Type B pancreatic cell (in vitro differentiated cells): ENCODE measurements at regions not wholly inside any gene's neighbourhood (a gene's known extent, or its start where the extent isn't known, plus 50 kb on each side); places are given as distances from the start of the nearest gene placed in this dataset.

Experiments used
- DNase-seq: peaks from one replicate; pipeline ENCODE4 v3.0.0; 2021; ENCODE audit warnings: mixed read lengths; ENCODE audit not compliant: unreplicated experiment; ENCODE audit errors: extremely low spot score
- H3K27ac Mint-ChIP-seq: 2 replicates; pipeline ENCODE4 v1.8.0; 2021; ENCODE audit warnings: mild to moderate bottlenecking, mixed read lengths
- H3K27me3 Mint-ChIP-seq: 2 replicates; pipeline ENCODE4 v1.8.0; 2021; ENCODE audit warnings: mixed read lengths
- H3K36me3 Mint-ChIP-seq: 2 replicates; pipeline ENCODE4 v1.8.0; 2021; ENCODE audit warnings: mixed read lengths
- H3K4me1 Mint-ChIP-seq: one replicate; pipeline ENCODE4 v1.8.0; 2021; ENCODE audit warnings: mixed read lengths; ENCODE audit not compliant: unreplicated experiment
- H3K4me3 Mint-ChIP-seq: 2 replicates; pipeline ENCODE4 v1.8.0; 2021; ENCODE audit warnings: mild to moderate bottlenecking, mixed read lengths
- H3K9me3 Mint-ChIP-seq: 2 replicates; pipeline ENCODE4 v1.8.0; 2021; ENCODE audit warnings: mixed read lengths
- TF ChIP-seq, protein P1 (sequence below): fragments of 200-600 bp; sonication (generic); conservative IDR thresholded peaks from 2 replicates; pipeline ENCODE4 v1.5.0; 2021; ENCODE audit warnings: antibody characterized with exemption, mild to moderate bottlenecking

DNA sequence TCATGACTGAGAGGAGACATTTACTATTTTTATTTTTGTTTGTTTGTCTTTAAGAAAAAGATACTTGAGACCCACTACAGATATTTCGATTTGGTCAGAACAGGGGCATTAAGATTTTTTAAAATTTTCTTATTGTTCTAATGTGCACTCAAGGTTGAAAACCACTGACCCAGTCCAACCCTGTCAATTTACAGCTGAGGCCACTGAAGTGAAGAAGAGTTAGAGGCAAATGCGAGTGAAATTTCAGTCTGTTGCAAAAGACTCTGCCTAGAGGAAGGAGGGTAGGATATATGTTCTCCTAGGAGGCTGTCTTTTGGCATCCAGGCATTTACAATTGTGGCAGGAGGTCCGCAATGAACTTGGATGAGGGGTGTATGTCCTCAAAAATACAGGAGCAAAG is 396.3 kb downstream of the RPS24 start:
- TF ChIP-seq, protein P1, sequence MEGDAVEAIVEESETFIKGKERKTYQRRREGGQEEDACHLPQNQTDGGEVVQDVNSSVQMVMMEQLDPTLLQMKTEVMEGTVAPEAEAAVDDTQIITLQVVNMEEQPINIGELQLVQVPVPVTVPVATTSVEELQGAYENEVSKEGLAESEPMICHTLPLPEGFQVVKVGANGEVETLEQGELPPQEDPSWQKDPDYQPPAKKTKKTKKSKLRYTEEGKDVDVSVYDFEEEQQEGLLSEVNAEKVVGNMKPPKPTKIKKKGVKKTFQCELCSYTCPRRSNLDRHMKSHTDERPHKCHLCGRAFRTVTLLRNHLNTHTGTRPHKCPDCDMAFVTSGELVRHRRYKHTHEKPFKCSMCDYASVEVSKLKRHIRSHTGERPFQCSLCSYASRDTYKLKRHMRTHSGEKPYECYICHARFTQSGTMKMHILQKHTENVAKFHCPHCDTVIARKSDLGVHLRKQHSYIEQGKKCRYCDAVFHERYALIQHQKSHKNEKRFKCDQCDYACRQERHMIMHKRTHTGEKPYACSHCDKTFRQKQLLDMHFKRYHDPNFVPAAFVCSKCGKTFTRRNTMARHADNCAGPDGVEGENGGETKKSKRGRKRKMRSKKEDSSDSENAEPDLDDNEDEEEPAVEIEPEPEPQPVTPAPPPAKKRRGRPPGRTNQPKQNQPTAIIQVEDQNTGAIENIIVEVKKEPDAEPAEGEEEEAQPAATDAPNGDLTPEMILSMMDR = no peak
- no peak for DNase-seq
- H3K27me3 Mint-ChIP-seq = no peaks in the 10 kb centered on the region
- H3K4me1 Mint-ChIP-seq = peaks cover 14% of the 10 kb centered on the region
- H3K36me3 Mint-ChIP-seq = no peaks in the 10 kb centered on the region
- H3K27ac Mint-ChIP-seq = no peak overlapping the region
- H3K4me3 Mint-ChIP-seq = no peak overlapping the region
- H3K9me3 Mint-ChIP-seq = no peaks in the 10 kb centered on the region

DNA sequence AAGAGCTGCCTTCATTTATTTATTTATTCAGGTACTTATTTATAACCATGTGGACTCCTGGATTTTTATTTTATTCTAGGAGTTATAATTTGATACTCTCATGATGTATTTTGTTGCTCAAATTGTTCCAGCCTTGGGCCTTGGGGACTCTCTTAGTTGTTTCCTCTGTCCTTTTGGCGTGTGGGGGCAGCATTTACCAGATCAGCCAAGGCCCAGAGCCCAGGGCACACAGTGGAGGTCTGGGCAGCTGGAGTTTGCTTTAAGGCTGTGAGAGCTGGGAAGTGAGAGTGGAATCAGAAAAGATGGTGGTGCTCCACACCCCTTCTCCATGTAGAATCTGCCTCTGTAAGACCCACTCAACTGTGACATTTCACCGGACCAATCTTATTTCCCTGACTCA is 398.9 kb downstream of the RPS24 start:
- no peak overlapping the region for H3K4me3 Mint-ChIP-seq
- H3K36me3 Mint-ChIP-seq = no peaks in the 10 kb centered on the region
- H3K27me3 Mint-ChIP-seq = no peaks in the 10 kb centered on the region
- TF ChIP-seq, protein P1 = peak; percentile 19
- H3K9me3 Mint-ChIP-seq = no peaks in the 10 kb centered on the region
- H3K4me1 Mint-ChIP-seq = peaks cover 32% of the 10 kb centered on the region
- no peak for DNase-seq
- no peak overlapping the region for H3K27ac Mint-ChIP-seq

DNA sequence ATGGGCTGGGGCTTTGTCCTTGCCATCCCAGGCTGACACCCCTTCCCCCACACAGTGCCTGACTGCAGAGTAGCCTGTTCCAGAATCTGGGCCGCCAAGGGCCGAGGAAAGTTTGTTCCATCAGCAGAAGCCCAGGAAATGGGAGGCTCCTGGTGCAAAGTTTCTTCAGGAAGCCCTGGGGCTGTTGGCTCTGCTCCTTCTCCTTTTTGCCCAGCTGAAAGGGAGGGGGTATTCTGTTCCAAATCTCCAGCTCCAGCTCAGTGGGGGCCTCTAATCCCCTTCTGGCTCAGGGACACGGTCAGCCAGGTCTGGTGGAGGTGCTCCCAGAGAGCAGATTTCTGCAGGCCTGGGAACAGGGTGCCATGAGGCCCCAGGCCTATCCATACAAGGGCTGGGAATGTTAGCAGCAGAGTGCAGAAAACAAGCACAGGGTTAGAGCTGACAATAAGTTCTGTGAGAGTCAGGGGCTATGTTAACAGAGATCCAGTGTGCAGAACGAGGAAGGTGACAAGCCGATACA is 399.5 kb downstream of the RPS24 start:
- H3K4me3 Mint-ChIP-seq = no peak overlapping the region
- no peaks in the 10 kb centered on the region for H3K27me3 Mint-ChIP-seq
- TF ChIP-seq, protein P1 = no peak
- H3K27ac Mint-ChIP-seq = no peak overlapping the region
- DNase-seq = no peak
- peaks cover 35% of the 10 kb centered on the region for H3K4me1 Mint-ChIP-seq
- no peaks in the 10 kb centered on the region for H3K36me3 Mint-ChIP-seq
- no peaks in the 10 kb centered on the region for H3K9me3 Mint-ChIP-seq

DNA sequence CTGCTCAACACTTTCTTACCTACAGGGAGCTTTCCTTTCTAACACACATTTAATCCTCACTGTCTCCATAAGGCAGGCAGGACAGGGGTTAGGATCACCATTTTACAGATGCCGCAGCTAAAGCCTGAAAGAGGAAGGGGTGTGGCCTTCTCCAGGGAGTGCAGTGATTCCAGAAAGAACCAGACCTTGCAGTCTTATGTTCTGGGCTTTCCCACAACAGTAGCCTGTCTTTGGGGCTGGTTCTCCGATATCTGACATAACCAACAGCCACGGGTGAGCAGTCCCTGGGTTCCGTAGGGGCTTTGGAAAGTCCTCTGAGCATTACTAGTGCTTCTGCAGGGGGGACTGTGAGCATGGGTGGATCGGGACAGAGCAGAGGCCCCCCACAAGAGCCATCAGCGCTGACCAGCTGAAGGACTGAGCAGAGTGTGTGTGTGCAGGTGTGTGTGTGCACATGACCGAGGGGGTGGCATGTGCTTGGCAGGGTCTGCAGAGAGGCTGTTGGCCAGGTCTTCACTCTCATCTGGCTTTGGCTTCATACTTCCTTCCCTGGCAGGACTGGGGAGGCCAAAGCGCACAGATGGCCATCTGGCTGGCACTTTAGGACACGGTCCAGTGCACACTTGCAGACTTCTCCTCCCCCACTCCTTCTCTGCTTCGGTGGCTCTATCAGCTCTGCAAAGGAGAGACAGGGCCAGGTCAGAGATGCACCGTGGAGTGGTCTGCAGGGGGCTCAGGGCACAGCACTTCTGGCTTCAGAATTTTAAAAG is 400.3 kb downstream of the RPS24 start:
- Mint-ChIP-seq H3K27ac (no peak overlapping the region), H3K4me1 (peaks cover 41% of the 10 kb centered on the region), H3K4me3 (no peak overlapping the region), H3K9me3 (no peaks in the 10 kb centered on the region), H3K27me3 (no peaks in the 10 kb centered on the region), H3K36me3 (no peaks in the 10 kb centered on the region)
- TF ChIP-seq, protein P1 = no peak
- no peak for DNase-seq

DNA sequence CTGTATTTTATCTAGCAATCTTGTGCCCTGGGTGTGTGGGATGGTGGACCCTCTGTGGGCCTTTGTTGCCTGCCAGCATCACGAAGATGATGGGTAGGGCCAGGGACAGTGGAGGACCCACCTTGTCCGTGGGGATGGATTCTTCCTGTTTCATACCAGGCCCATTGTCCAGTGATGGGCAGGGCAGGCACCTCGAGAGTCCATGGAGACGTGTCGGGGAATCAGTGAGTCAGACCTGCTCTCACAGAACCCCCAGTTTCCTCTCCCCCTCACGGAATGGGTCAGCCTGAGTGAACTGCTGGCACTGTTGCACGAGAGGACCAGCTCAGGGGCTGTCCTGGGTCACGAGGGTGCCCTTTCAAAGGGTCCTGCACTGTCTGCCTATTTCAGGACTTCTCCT is 401.2 kb downstream of the RPS24 start:
- Mint-ChIP-seq H3K36me3 (no peaks in the 10 kb centered on the region), H3K4me3 (no peak overlapping the region), H3K4me1 (peaks cover 47% of the 10 kb centered on the region), H3K27ac (no peak overlapping the region), H3K9me3 (no peaks in the 10 kb centered on the region), H3K27me3 (no peaks in the 10 kb centered on the region)
- TF ChIP-seq, protein P1 = no peak
- DNase-seq = no peak
